GM10248 (cell line): ENCODE measurements at regions not wholly inside any gene's neighbourhood (a gene's known extent, or its start where the extent isn't known, plus 50 kb on each side); places are given as distances from the start of the nearest gene placed in this dataset.

Source experiments
- CTCF ChIA-PET: fragments of 300-600 bp; sonication (Branson Sonifier 250); formaldehyde crosslinking; extraction: SDS; loops from one replicate; lab custom pipeline; 2021; ENCODE audit warnings: antibody characterized with exemption; lab: Yijun Ruan, JAX
- POLR2A ChIA-PET: fragments of 350-650 bp; sonication (Branson Sonifier 250); formaldehyde crosslinking; extraction: SDS; loops from one replicate; lab custom pipeline; 2020; ENCODE audit warnings: antibody characterized with exemption; lab: Yijun Ruan, JAX
- DNase-seq: peaks from one replicate; pipeline ENCODE4 v3.0.0; 2012; ENCODE audit errors: extremely low spot score
- CTCF ChIP-seq: IDR thresholded peaks from 2 replicates; pipeline ENCODE4 v1.5.1; 2012; ENCODE audit warnings: mild to moderate bottlenecking, low read depth; ENCODE audit errors: extremely low read depth, missing control alignments, control extremely low read depth

GRCh38 chr2:236776695-236777251 lies 207.1 kb downstream of the ACKR3 start:
- no peak for DNase-seq
- POLR2A ChIA-PET: no interaction called here

GRCh38 chr2:236777408-236777807 lies 207.8 kb downstream of the ACKR3 start:
- no peak for TF ChIP-seq CTCF
- ChIA-PET CTCF (no interaction called here), POLR2A (no interaction called here)
- no peak for DNase-seq

More at GRCh38 chr2:236776695-236777251, 207.1 kb downstream of the ACKR3 start:
- CTCF ChIA-PET: interaction anchor here (0.7 to 0.8 kb wide), 2 partner anchors 13 to 579 kb away, joined by 3 read pairs; no protein-coding TSS in a partner anchor
- no peak for TF ChIP-seq CTCF

DNA sequence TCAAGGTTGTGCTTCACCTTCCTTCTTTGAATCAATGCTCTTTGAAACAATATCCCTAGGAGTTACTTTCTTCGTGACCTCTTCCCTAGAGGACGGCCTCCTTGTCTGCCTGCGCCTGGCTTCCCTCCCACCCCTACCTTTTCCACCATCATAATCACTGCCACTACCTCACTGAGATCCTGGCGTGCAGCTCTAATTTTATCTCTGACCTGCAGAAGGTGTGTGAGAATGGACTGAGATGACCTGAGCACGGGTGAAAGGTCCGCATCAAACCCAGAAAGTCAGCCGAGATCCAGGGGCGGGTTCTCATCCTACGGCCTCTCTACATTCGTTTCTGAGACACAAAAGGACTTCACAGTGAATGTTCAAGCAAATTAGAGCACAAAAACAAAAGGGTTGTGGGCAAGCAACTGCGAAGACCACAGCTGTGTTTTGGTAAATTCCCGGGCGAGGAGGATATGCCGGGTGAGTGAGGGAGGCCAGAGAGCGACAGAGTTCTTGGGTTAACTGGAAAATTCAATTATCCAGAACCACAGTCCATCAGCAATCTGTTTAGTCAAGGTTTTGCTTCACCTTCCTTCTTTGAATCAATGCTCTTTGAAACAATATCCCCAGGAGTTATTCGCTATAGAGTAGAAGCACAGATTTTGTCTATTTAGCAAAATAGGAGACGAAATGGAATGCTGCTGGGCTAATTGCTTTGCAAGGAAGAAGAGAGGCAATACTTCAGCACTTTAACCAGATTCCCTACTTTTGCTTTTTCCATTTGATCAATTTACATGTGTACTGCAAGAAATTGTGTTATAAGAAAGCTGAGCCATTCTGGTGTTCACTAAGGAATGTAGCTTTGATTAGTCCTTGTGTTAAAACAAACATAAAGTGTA lies 212.6 kb downstream of the ACKR3 start:
- CTCF ChIA-PET: interaction anchor here (0.9 kb wide), 1 partner anchor 11 kb away, joined by 4 read pairs; no protein-coding TSS in a partner anchor
- POLR2A ChIA-PET: no interaction called here

GRCh38 chr2:236782938-236783337 lies 213.3 kb downstream of the ACKR3 start:
- no peak for TF ChIP-seq CTCF
- ChIA-PET POLR2A (no interaction called here), CTCF (interaction anchor here (0.9 kb wide), 1 partner anchor 10 kb away, joined by 4 read pairs; no protein-coding TSS in a partner anchor)
- no peak for DNase-seq

More for the DNA sequence above, 212.6 kb downstream of the ACKR3 start:
- no peak for DNase-seq
- no peak for TF ChIP-seq CTCF

GRCh38 chr2:236783417-236784020 lies 213.9 kb downstream of the ACKR3 start:
- DNase-seq: no peak
- ChIA-PET POLR2A (no interaction called here), CTCF (no interaction called here)
- no peak for TF ChIP-seq CTCF

DNA sequence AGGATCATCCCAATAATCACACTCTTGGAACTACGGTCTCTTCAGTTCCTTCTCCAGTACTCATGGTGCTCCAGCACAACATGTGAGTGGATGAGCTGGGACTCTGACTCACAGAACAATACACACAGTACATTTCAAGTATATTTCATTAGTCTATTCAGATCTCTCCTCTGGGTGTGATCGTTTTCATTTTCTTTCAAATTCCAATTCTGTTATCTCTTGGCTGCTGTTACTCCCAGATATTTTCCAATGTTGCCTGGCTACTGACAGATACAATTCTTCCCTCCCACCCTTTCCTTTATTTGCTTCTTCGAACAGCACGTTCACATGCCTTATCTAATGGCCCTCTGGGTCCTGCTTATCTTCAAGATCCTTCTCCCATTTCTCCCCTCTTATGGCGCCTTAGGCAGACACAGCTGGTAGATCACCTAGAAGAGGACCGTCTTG lies 216.0 kb downstream of the ACKR3 start:
- ChIA-PET CTCF (interaction anchor here (1.6 kb wide), 1 partner anchor 9 kb away, joined by 4 read pairs; no protein-coding TSS in a partner anchor), POLR2A (no interaction called here)
- no peak for DNase-seq
- TF ChIP-seq CTCF: no peak
